ENCODE measurements at regions not wholly inside any gene's neighbourhood (a gene's known extent, or its start where the extent isn't known, plus 50 kb on each side); places are given as distances from the start of the nearest gene placed in this dataset.

DNA sequence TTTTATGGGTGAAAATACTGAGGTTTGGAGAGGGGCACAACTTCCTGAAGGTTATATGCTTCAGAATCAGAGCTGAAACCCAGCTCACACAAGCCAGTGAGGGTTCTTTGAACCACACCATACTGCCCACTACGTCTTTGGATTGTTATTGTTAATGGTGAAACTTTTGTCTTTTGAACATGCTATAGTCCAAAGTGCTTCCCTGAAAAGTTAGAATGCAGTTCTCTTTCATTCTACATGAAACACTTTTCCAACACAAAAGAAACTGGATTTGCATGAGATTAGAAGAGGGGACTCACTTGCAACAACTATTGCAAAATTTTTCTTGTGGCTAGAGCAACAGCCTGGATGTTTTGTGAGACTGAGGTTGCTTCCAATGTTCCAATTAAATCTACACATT, 473.6 kb downstream of the SOX2 start:
- no peak overlapping the region for H3K4me3 Mint-ChIP-seq (ENCODE audit: unreplicated experiment)
- H3K36me3 Mint-ChIP-seq (ENCODE audit: unreplicated experiment), result no peaks in the 10 kb centered on the region
- H3K27ac Mint-ChIP-seq (ENCODE audit: unreplicated experiment), result no peak overlapping the region
- H3K9me3 Mint-ChIP-seq (ENCODE audit: unreplicated experiment), result peaks cover 8% of the 10 kb centered on the region
- H3K4me1 Mint-ChIP-seq (ENCODE audit: unreplicated experiment), result no peaks in the 10 kb centered on the region
- peaks cover 7% of the 10 kb centered on the region for H3K27me3 Mint-ChIP-seq (ENCODE audit: unreplicated experiment)
- DNase-seq (ENCODE audit: extremely low spot score, unreplicated experiment), result no peak
- TF ChIP-seq CTCF (IDR thresholded peaks at IDR 0.05), result no peak

GRCh38 chr3:182190056-182190455, 478.3 kb downstream of the SOX2 start:
- Mint-ChIP-seq H3K4me3 (ENCODE audit: unreplicated experiment) (no peak overlapping the region), H3K4me1 (ENCODE audit: unreplicated experiment) (no peaks in the 10 kb centered on the region), H3K27me3 (ENCODE audit: unreplicated experiment) (peaks cover 32% of the 10 kb centered on the region)

DNA sequence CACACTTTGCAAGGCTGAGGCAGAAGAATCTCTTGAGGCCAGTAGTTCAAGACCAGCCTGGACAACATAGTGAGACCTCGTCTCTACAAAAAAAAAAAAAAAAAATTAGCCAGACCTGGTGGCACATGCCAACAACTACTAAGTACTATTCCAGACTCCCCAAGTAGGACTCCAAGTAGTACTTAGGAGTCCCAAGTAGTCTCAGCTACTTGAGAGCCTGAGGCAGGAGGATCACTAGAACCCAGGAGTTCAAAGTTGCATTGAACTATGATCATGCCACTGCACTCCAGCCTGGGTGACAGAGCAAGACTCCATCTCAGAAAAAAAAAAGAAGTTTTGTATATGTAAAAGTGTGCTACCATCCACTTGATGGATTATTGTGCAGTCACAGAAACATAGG, 486.6 kb downstream of the SOX2 start:
- no peak for DNase-seq (ENCODE audit: extremely low spot score, unreplicated experiment)
- H3K4me1 Mint-ChIP-seq (ENCODE audit: unreplicated experiment), result no peaks in the 10 kb centered on the region

More at GRCh38 chr3:182190056-182190455, 478.3 kb downstream of the SOX2 start:
- no peak for TF ChIP-seq CTCF (IDR thresholded peaks at IDR 0.05)
- H3K27ac Mint-ChIP-seq (ENCODE audit: unreplicated experiment), result no peak overlapping the region
- H3K9me3 Mint-ChIP-seq (ENCODE audit: unreplicated experiment), result peaks cover 8% of the 10 kb centered on the region
- no peaks in the 10 kb centered on the region for H3K36me3 Mint-ChIP-seq (ENCODE audit: unreplicated experiment)
- DNase-seq (ENCODE audit: extremely low spot score, unreplicated experiment), result no peak

GRCh38 chr3:182201456-182202168, 489.9 kb downstream of the SOX2 start:
- Mint-ChIP-seq H3K4me1 (ENCODE audit: unreplicated experiment) (no peaks in the 10 kb centered on the region), H3K4me3 (ENCODE audit: unreplicated experiment) (no peak overlapping the region), H3K27ac (ENCODE audit: unreplicated experiment) (no peak overlapping the region), H3K27me3 (ENCODE audit: unreplicated experiment) (peaks cover 9% of the 10 kb centered on the region), H3K9me3 (ENCODE audit: unreplicated experiment) (no peaks in the 10 kb centered on the region), H3K36me3 (ENCODE audit: unreplicated experiment) (no peaks in the 10 kb centered on the region)
- no peak for DNase-seq (ENCODE audit: extremely low spot score, unreplicated experiment)
- no peak for TF ChIP-seq CTCF (IDR thresholded peaks at IDR 0.05)

More for the DNA sequence above, 486.6 kb downstream of the SOX2 start:
- Mint-ChIP-seq H3K4me3 (ENCODE audit: unreplicated experiment) (no peak overlapping the region), H3K9me3 (ENCODE audit: unreplicated experiment) (no peaks in the 10 kb centered on the region), H3K27ac (ENCODE audit: unreplicated experiment) (no peak overlapping the region), H3K36me3 (ENCODE audit: unreplicated experiment) (no peaks in the 10 kb centered on the region), H3K27me3 (ENCODE audit: unreplicated experiment) (peaks cover 27% of the 10 kb centered on the region)
- no peak for TF ChIP-seq CTCF (IDR thresholded peaks at IDR 0.05)

DNA sequence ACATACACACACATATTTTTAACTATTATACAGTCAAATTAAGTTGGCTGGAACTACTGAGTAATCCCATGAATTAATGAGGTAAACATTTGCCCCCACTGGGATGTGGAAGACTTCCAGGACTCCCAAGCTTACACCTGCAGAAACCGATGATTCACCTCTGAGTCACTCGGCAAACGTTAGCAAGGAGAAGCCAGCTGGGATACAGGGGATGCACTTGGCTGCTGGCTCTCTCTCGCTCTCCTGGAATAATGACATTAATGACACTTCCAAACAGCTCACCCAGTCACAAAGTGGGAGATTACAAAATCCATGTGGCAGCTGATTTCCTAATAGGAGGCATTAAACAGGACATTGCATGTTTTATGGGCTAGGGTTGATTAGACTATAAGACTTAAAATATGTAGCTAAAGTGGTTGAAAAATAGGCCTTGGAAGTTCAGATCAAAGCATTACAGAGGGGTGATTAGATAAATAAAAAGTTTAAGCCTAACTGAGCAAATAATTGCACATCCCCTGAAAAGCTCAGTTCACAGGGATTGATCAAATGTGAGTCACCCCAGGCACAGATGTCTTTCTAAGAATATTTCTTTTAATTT, 500.9 kb downstream of the SOX2 start:
- peaks cover 7% of the 10 kb centered on the region for H3K4me1 Mint-ChIP-seq (ENCODE audit: unreplicated experiment)
- H3K27ac Mint-ChIP-seq (ENCODE audit: unreplicated experiment), result no peak overlapping the region
- peaks cover 21% of the 10 kb centered on the region for H3K27me3 Mint-ChIP-seq (ENCODE audit: unreplicated experiment)
- H3K4me3 Mint-ChIP-seq (ENCODE audit: unreplicated experiment), result no peak overlapping the region
- no peak for DNase-seq (ENCODE audit: extremely low spot score, unreplicated experiment)
- no peak for TF ChIP-seq CTCF (IDR thresholded peaks at IDR 0.05)
- H3K9me3 Mint-ChIP-seq (ENCODE audit: unreplicated experiment), result no peaks in the 10 kb centered on the region
- no peaks in the 10 kb centered on the region for H3K36me3 Mint-ChIP-seq (ENCODE audit: unreplicated experiment)

Data from osteocyte (in vitro differentiated cells).